H1 (cell line): ENCODE measurements at regions not wholly inside any gene's neighbourhood (a gene's known extent, or its start where the extent isn't known, plus 50 kb on each side); places are given as distances from the start of the nearest gene placed in this dataset.

Experiments
- CTCF ChIA-PET: fragments of 300-600 bp; sonication (Branson Sonifier 250); formaldehyde crosslinking; loops from one replicate; lab custom pipeline; 2021; ENCODE audit not compliant: partially characterized antibody; lab: Charles Lee
- POLR2A ChIA-PET: fragments of 300-600 bp; sonication (Branson Sonifier 250); formaldehyde crosslinking; loops from one replicate; lab custom pipeline; 2021; ENCODE audit warnings: inconsistent platforms; ENCODE audit not compliant: partially characterized antibody; lab: Charles Lee
- DNase-seq, 2 experiments: peaks; one replicate each; pipeline versions ENCODE4 v3.0.0 to v3.0.0-alpha.2; 2010 to 2022; ENCODE audit warnings: low spot score in 2 of 2, low read depth in 1 of 2, mixed read lengths in 1 of 2
- FAIRE-seq: peaks from 2 replicates; lab custom pipeline; 2011; peaks lifted over from hg19 to GRCh38; lab: Jason Lieb, UNC
- H2AFZ ChIP-seq: 2 replicates; pipeline ENCODE4 v1.8.1; 2012; ENCODE audit warnings: low read length, inconsistent platforms
- H2AK5ac ChIP-seq: 2 replicates; pipeline ENCODE4 v1.6.1; 2013; ENCODE audit warnings: low read depth, low read length
- H2BK120ac ChIP-seq: replicated peaks from 2 replicates; pipeline ENCODE3; 2013; ENCODE audit warnings: low read depth, low read length, inconsistent platforms
- H2BK12ac ChIP-seq: 2 replicates; pipeline ENCODE4 v1.6.1; 2013; ENCODE audit warnings: low read depth, low read length
- H2BK15ac ChIP-seq: 2 replicates; pipeline ENCODE4 v1.6.1; 2013; ENCODE audit warnings: low read length
- H2BK20ac ChIP-seq: 2 replicates; pipeline ENCODE4 v1.6.1; 2013; ENCODE audit warnings: low read length
- H2BK5ac ChIP-seq: 2 replicates; pipeline ENCODE4 v1.6.1; 2013; ENCODE audit warnings: low read depth, low read length
- H3K14ac ChIP-seq: 2 replicates; pipeline ENCODE4 v1.6.1; 2013; ENCODE audit warnings: inconsistent platforms; ENCODE audit not compliant: insufficient read length
- H3K18ac ChIP-seq: 2 replicates; pipeline ENCODE4 v1.6.1; 2013; ENCODE audit warnings: low read length; ENCODE audit errors: extremely low read depth
- H3K23ac ChIP-seq: 2 replicates; pipeline ENCODE4 v1.6.1; 2013; ENCODE audit warnings: inconsistent platforms; ENCODE audit not compliant: insufficient read length
- H3K23me2 ChIP-seq: 2 replicates; pipeline ENCODE4 v1.6.1; 2013; ENCODE audit warnings: low read depth, low read length
- H3K27ac ChIP-seq: 2 replicates; pipeline ENCODE4 v1.6.1; 2011; ENCODE audit warnings: low read depth, low read length, inconsistent platforms
- H3K27me3 ChIP-seq, 4 experiments: replicated peaks in 1 of 4; 1 replicate in 1 of 4; 2 replicates in 3 of 4; pipeline versions ENCODE4 v1.6.1 to v1.8.1; 2011 to 2013; ENCODE audit warnings: low read length in 3 of 4, mild to moderate bottlenecking in 3 of 4, inconsistent platforms in 2 of 4, mixed read lengths in 2 of 4, moderate library complexity in 1 of 4; ENCODE audit not compliant: control insufficient read depth in 3 of 4, insufficient read depth in 3 of 4; ENCODE audit errors: extremely low read depth in 1 of 4
- H3K36me3 ChIP-seq, 4 experiments: 2 replicates each; pipeline versions ENCODE4 v1.6.1 to v1.8.1; 2011 to 2013; ENCODE audit warnings: mild to moderate bottlenecking in 4 of 4, low read length in 3 of 4, moderate library complexity in 2 of 4, control low read depth in 1 of 4, inconsistent platforms in 1 of 4; ENCODE audit not compliant: insufficient read depth in 4 of 4, control insufficient read depth in 2 of 4
- H3K4ac ChIP-seq: replicated peaks from 2 replicates; pipeline ENCODE3; 2013; ENCODE audit warnings: low read length, low read depth, mixed read lengths, inconsistent platforms; ENCODE audit not compliant: insufficient read length
- H3K4me1 ChIP-seq, 4 experiments: replicated peaks in 1 of 4; 1 replicate in 1 of 4; 2 replicates in 3 of 4; pipeline versions ENCODE4 v1.6.1 to v1.8.1; 2011 to 2013; ENCODE audit warnings: low read length in 3 of 4, inconsistent platforms in 2 of 4, mixed read lengths in 1 of 4; ENCODE audit not compliant: insufficient read depth in 4 of 4, control insufficient read depth in 3 of 4
- H3K4me2 ChIP-seq, 2 experiments: 2 replicates each; pipeline versions ENCODE4 v1.6.1 to v1.8.1; 2011 to 2013; ENCODE audit warnings: low read depth in 2 of 2, low read length in 2 of 2, control low read depth in 1 of 2, inconsistent platforms in 1 of 2, mild to moderate bottlenecking in 1 of 2; ENCODE audit not compliant: insufficient read depth in 1 of 2
- H3K4me3 ChIP-seq, 4 experiments: fragments of 200-600, 300-600 bp in 1 of 4; sonication (generic), shearing (Covaris generic), sonication (Bioruptor Twin) in 1 of 4; 2 replicates each; pipeline versions ENCODE4 v1.5.1 to v1.8.1; 2011 to 2016; ENCODE audit warnings: low read length in 4 of 4, low read depth in 3 of 4, control low read depth in 2 of 4, inconsistent platforms in 2 of 4, mild to moderate bottlenecking in 2 of 4, mixed read lengths in 1 of 4, moderate library complexity in 1 of 4; ENCODE audit not compliant: insufficient read depth in 2 of 4; ENCODE audit errors: extremely low read depth in 1 of 4
- H3K56ac ChIP-seq: replicated peaks from 2 replicates; pipeline ENCODE3; 2013; ENCODE audit warnings: low read depth, mild to moderate bottlenecking, mixed read lengths, low read length, inconsistent platforms; ENCODE audit not compliant: insufficient read length
- H3K79me1 ChIP-seq: 2 replicates; pipeline ENCODE4 v1.6.1; 2013; ENCODE audit warnings: low read depth, low read length, control low read depth
- H3K79me2 ChIP-seq, 2 experiments: 2 replicates each; pipeline versions ENCODE4 v1.6.1 to v1.8.1; 2012 to 2013; ENCODE audit warnings: low read length in 2 of 2, mild to moderate bottlenecking in 2 of 2, inconsistent platforms in 1 of 2; ENCODE audit not compliant: insufficient read depth in 2 of 2, control insufficient read depth in 1 of 2
- H3K9ac ChIP-seq, 4 experiments: replicated peaks in 1 of 4; 1 replicate in 1 of 4; 2 replicates in 3 of 4; pipeline versions ENCODE4 v1.6.1 to v1.8.1; 2011 to 2013; ENCODE audit warnings: low read depth in 3 of 4, low read length in 3 of 4, control low read depth in 2 of 4, mild to moderate bottlenecking in 2 of 4, moderate library complexity in 2 of 4, inconsistent platforms in 1 of 4; ENCODE audit errors: extremely low read depth in 1 of 4
- H3K9me3 ChIP-seq, 2 experiments: 2 replicates each; pipeline versions ENCODE4 v1.6.1 to v1.8.1; 2012 to 2013; ENCODE audit warnings: mild to moderate bottlenecking in 2 of 2, moderate library complexity in 2 of 2, control low read depth in 1 of 2, inconsistent platforms in 1 of 2, low read depth in 1 of 2, low read length in 1 of 2, mixed read lengths in 1 of 2; ENCODE audit not compliant: insufficient read depth in 2 of 2
- H4K20me1 ChIP-seq, 2 experiments: replicated peaks in 1 of 2; 2 replicates each; pipeline versions ENCODE3 to v1.8.1; 2011 to 2013; ENCODE audit warnings: inconsistent platforms in 2 of 2, low read length in 2 of 2, mild to moderate bottlenecking in 1 of 2; ENCODE audit not compliant: insufficient read depth in 2 of 2, control insufficient read depth in 1 of 2
- H4K5ac ChIP-seq: 2 replicates; pipeline ENCODE4 v1.6.1; 2013; ENCODE audit warnings: low read length, low read depth, mixed read lengths, inconsistent platforms; ENCODE audit not compliant: insufficient read length
- H4K8ac ChIP-seq: 2 replicates; pipeline ENCODE4 v1.8.0; 2013; ENCODE audit warnings: mild to moderate bottlenecking, moderate library complexity, low read length, inconsistent platforms; ENCODE audit not compliant: insufficient read depth; ENCODE audit errors: extremely low read depth
- H4K91ac ChIP-seq: replicated peaks from 2 replicates; pipeline ENCODE3; 2013; ENCODE audit warnings: low read length, mixed read lengths, inconsistent platforms; ENCODE audit not compliant: insufficient read length
- WGBS, 2 experiments: shearing (Covaris generic) in 1 of 2; methylation state at CpG; one replicate each; pipeline versions ENCODE4 v1.1.6 to v1.1.7; 2013 to 2015; ENCODE audit warnings: low lambda C conversion rate in 2 of 2, mixed read lengths in 2 of 2, inconsistent platforms in 1 of 2, low coverage in 1 of 2, missing lambda C conversion rate in 1 of 2; ENCODE audit not compliant: insufficient replicate concordance in 2 of 2, insufficient coverage in 1 of 2, insufficient read length in 1 of 2; ENCODE audit errors: extremely low coverage in 1 of 2, missing lambda C conversion rate in 1 of 2; 5-methylcytosine and 5-hydroxymethylcytosine counted together
- TF ChIP-seq, protein P1 (sequence below): IDR thresholded peaks from 2 replicates; pipeline ENCODE4 v1.6.1; 2012; ENCODE audit warnings: inconsistent platforms

DNA sequence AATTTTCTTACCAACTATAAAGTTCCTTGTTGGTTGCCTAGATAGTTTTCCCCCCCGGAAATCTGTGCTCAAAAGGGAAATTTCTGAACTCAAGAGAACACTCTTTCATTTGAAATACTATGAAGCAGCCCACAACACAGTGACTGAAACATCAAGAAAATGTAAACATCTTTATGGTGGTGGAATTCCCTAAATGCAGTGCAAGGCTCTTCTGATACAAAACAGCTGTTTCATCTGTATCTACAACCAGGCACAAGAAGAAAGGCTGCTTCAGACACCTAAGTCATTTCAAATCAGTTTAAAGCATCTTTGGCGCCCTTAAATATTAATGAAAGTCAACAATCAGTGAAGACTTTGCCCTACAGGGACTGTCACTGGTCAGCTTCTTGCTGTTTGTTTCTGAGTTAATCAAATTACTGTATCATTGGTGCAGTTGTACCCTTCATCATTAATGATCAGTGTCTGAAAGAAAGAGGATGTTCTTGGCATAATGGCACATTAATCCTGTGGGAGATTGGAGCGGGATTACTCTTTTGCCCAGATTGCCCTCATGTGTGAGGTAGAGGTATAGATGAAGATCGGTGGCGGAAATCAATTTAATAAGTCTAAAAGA, 947.0 kb downstream of the NR2F1-AS1 start:
- Histone ChIP-seq H4K8ac (no peak overlapping the region), H2BK5ac (no peak overlapping the region), H3K36me3 (no peaks in the 10 kb centered on the region), H3K79me1 (no peaks in the 10 kb centered on the region), H2BK120ac (no peak overlapping the region), H4K5ac (no peak overlapping the region), H2AFZ (no peak overlapping the region), H3K9ac (no peak overlapping the region), H3K4me3 (no peak overlapping the region), H2BK15ac (no peak overlapping the region), H3K18ac (no peak overlapping the region), H3K4me1 (peaks cover 0 to 2% (median 0%) of the 10 kb centered on the region in 4 experiments; a peak in 1 of 7 replicates), H3K27ac (no peak overlapping the region), H3K56ac (no peak overlapping the region), H2AK5ac (no peak overlapping the region), H4K20me1 (no peaks in the 10 kb centered on the region), H4K91ac (no peak overlapping the region), H3K27me3 (no peaks in the 10 kb centered on the region), H2BK20ac (no peak overlapping the region), H3K4ac (no peak overlapping the region), H3K14ac (no peak overlapping the region), H3K79me2 (no peaks in the 10 kb centered on the region), H2BK12ac (no peak overlapping the region), H3K23ac (no peak overlapping the region), H3K9me3 (no peaks in the 10 kb centered on the region), H3K23me2 (no peaks in the 10 kb centered on the region), H3K4me2 (no peak overlapping the region)
- no peak for FAIRE-seq
- ChIA-PET POLR2A (no interaction called here), CTCF (interaction anchor here (4.2 kb wide), 1 partner anchor 10 kb away, joined by 13 read pairs; no protein-coding TSS in a partner anchor)
- no peak for DNase-seq
- WGBS, 2 experiments, result 92% methylated on average over 5 of the region's 5 CpGs; no CpG with 5 or more reads in 1 of the 2 experiments
- TF ChIP-seq, protein P1, sequence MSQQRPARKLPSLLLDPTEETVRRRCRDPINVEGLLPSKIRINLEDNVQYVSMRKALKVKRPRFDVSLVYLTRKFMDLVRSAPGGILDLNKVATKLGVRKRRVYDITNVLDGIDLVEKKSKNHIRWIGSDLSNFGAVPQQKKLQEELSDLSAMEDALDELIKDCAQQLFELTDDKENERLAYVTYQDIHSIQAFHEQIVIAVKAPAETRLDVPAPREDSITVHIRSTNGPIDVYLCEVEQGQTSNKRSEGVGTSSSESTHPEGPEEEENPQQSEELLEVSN, result no peak
